ENCODE measurements at regions not wholly inside any gene's neighbourhood (a gene's known extent, or its start where the extent isn't known, plus 50 kb on each side); places are given as distances from the start of the nearest gene placed in this dataset.

DNA sequence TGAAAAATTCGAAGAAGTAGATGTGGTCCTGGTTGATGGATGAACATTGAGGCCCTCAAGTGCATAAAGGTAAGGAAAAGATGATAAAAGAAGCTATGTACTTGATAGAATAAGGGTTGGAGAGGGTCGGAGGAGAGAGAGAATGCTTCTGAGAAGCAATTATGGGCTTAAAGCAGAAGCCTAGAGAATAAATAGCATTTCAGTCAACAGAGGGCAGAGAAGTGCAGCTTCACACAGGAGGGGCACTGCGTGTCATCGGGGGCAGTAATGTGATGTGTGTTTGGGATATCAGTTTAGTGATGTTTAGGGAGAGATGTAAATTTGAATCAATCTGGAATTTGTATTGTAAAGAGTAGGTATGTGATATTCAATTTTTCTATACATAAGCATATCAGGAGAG lies 334.5 kb downstream of the PIK3C3 start:
- H3K9ac ChIP-seq (ENCODE audit: insufficient read depth, low read length): no peak overlapping the region
- no peaks in the 10 kb centered on the region for H4K20me1 ChIP-seq (ENCODE audit: control insufficient read depth, extremely low read depth, insufficient read depth, low read length)
- no peaks in the 10 kb centered on the region for H3K79me2 ChIP-seq (ENCODE audit: control insufficient read depth, insufficient read depth, low read length)
- no peak overlapping the region for H2AFZ ChIP-seq (ENCODE audit: low read length)
- no peaks in the 10 kb centered on the region for H3K36me3 ChIP-seq (ENCODE audit: control insufficient read depth, insufficient read depth, low read length)
- no peak overlapping the region for H3K4me2 ChIP-seq (ENCODE audit: extremely low read depth, insufficient read depth, low read length)
- H3K27me3 ChIP-seq (ENCODE audit: control insufficient read depth, insufficient read depth, low read length): no peaks in the 10 kb centered on the region
- H3K27ac ChIP-seq (ENCODE audit: insufficient read depth, low read length): no peak overlapping the region
- no peaks in the 10 kb centered on the region for H3K9me3 ChIP-seq (ENCODE audit: control insufficient read depth, insufficient read depth, low read depth, low read length)
- H3K4me3 ChIP-seq (replicated peaks in 1 of 4; ENCODE audit: control extremely low read depth in 1 of 4, insufficient read depth in 1 of 4, low read depth in 3 of 4, low read length in 4 of 4): no peak overlapping the region
- DNase-seq (ENCODE audit: low read depth in 2 of 2): no peak
- no peak for TF ChIP-seq EZH2 (IDR thresholded peaks at IDR 0.05; ENCODE audit: low read length, missing control alignments)
- TF ChIP-seq, protein P1, sequence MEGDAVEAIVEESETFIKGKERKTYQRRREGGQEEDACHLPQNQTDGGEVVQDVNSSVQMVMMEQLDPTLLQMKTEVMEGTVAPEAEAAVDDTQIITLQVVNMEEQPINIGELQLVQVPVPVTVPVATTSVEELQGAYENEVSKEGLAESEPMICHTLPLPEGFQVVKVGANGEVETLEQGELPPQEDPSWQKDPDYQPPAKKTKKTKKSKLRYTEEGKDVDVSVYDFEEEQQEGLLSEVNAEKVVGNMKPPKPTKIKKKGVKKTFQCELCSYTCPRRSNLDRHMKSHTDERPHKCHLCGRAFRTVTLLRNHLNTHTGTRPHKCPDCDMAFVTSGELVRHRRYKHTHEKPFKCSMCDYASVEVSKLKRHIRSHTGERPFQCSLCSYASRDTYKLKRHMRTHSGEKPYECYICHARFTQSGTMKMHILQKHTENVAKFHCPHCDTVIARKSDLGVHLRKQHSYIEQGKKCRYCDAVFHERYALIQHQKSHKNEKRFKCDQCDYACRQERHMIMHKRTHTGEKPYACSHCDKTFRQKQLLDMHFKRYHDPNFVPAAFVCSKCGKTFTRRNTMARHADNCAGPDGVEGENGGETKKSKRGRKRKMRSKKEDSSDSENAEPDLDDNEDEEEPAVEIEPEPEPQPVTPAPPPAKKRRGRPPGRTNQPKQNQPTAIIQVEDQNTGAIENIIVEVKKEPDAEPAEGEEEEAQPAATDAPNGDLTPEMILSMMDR (conservative IDR thresholded peaks at IDR 0.05 in 1 of 2, IDR thresholded peaks at IDR 0.05 in 1 of 2; ENCODE audit: low read depth in 1 of 2, low read length in 2 of 2): no peak
- no peaks in the 10 kb centered on the region for H3K4me1 ChIP-seq (ENCODE audit: control insufficient read depth, extremely low read depth, insufficient read depth, low read length)

DNA sequence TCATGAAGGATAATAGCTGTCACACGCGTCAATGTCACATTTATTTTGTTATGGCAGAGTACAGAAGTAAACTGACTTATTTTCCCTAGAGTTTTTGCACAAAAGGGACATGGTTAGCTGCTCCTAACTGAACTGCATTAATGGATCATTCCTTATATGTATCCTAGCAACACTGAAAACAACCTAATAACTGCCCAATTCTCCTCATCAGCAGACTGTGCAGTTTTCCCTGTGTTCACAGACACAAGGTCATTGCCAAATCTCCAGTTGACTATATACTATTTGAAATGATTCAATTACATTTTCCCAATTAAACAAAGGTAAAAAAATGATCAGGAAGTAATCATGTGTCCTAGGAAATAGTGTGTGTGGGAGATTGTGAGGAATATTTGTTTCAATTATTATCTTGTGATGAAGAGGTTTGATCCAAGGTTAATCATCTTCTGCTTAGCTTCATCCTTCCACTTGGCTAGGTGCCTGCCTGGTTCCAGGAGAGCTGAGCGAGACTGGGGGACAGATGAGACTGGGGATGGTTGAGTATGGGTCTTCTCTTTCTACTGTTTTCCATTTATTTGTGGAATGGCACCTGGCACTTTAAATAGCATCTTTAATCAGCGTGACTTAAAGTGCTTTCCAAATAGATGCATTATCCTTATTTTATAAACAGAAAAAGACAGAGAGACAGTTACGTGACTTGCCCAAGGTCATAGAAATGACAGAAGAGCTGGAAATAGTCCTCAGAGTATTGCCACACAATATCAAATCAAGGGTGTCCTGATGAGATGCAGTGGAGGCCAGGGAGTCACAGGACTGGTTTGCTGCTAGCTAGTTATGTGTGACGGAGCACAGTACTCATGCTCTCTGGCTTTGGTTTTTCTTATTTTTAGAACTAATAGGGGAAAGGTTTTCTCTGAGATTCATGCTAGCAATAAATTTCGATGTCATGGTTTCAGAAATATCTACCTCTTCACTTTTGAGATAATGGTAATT lies 335.6 kb downstream of the PIK3C3 start:
- no peak for TF ChIP-seq EZH2 (IDR thresholded peaks at IDR 0.05; ENCODE audit: low read length, missing control alignments)
- TF ChIP-seq, protein P1 (conservative IDR thresholded peaks at IDR 0.05 in 1 of 2, IDR thresholded peaks at IDR 0.05 in 1 of 2; ENCODE audit: low read depth in 1 of 2, low read length in 2 of 2): no peak
- no peak overlapping the region for H3K9ac ChIP-seq (ENCODE audit: insufficient read depth, low read length)
- DNase-seq (ENCODE audit: low read depth in 2 of 2): no peak
- H3K27ac ChIP-seq (ENCODE audit: insufficient read depth, low read length): no peak overlapping the region
- H3K4me3 ChIP-seq (replicated peaks in 1 of 4; ENCODE audit: control extremely low read depth in 1 of 4, insufficient read depth in 1 of 4, low read depth in 3 of 4, low read length in 4 of 4): no peak overlapping the region
- H2AFZ ChIP-seq (ENCODE audit: low read length): no peak overlapping the region
- no peaks in the 10 kb centered on the region for H3K4me1 ChIP-seq (ENCODE audit: control insufficient read depth, extremely low read depth, insufficient read depth, low read length)
- no peaks in the 10 kb centered on the region for H4K20me1 ChIP-seq (ENCODE audit: control insufficient read depth, extremely low read depth, insufficient read depth, low read length)
- H3K79me2 ChIP-seq (ENCODE audit: control insufficient read depth, insufficient read depth, low read length): no peaks in the 10 kb centered on the region
- no peak overlapping the region for H3K4me2 ChIP-seq (ENCODE audit: extremely low read depth, insufficient read depth, low read length)
- no peaks in the 10 kb centered on the region for H3K27me3 ChIP-seq (ENCODE audit: control insufficient read depth, insufficient read depth, low read length)
- no peaks in the 10 kb centered on the region for H3K36me3 ChIP-seq (ENCODE audit: control insufficient read depth, insufficient read depth, low read length)
- no peaks in the 10 kb centered on the region for H3K9me3 ChIP-seq (ENCODE audit: control insufficient read depth, insufficient read depth, low read depth, low read length)

DNA sequence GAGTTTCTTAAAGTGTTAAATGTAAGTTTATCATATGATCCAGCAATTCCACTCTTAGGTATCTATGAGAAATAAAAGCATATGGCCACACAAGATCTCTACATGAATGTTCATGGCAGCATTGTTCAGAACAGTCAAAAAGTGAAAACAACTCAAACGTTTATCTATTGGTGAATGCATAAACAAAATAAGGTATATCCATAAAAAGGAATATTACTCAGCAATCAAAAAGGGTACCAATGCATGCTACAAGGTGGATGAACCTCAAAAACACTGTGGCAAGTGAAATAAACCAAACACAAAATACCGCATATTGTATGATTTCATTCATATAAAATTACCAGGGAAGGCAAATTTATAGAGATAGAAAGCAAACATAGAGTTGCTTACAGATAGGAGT lies 337.6 kb downstream of the PIK3C3 start:
- no peak overlapping the region for H3K4me2 ChIP-seq (ENCODE audit: extremely low read depth, insufficient read depth, low read length)
- H3K79me2 ChIP-seq (ENCODE audit: control insufficient read depth, insufficient read depth, low read length): no peaks in the 10 kb centered on the region
- no peaks in the 10 kb centered on the region for H3K4me1 ChIP-seq (ENCODE audit: control insufficient read depth, extremely low read depth, insufficient read depth, low read length)
- no peak overlapping the region for H3K4me3 ChIP-seq (replicated peaks in 1 of 4; ENCODE audit: control extremely low read depth in 1 of 4, insufficient read depth in 1 of 4, low read depth in 3 of 4, low read length in 4 of 4)
- H2AFZ ChIP-seq (ENCODE audit: low read length): no peak overlapping the region
- no peaks in the 10 kb centered on the region for H3K9me3 ChIP-seq (ENCODE audit: control insufficient read depth, insufficient read depth, low read depth, low read length)
- H3K27ac ChIP-seq (ENCODE audit: insufficient read depth, low read length): no peak overlapping the region
- no peaks in the 10 kb centered on the region for H3K27me3 ChIP-seq (ENCODE audit: control insufficient read depth, insufficient read depth, low read length)
- DNase-seq (ENCODE audit: low read depth in 2 of 2): no peak
- H4K20me1 ChIP-seq (ENCODE audit: control insufficient read depth, extremely low read depth, insufficient read depth, low read length): no peaks in the 10 kb centered on the region
- H3K36me3 ChIP-seq (ENCODE audit: control insufficient read depth, insufficient read depth, low read length): no peaks in the 10 kb centered on the region
- no peak for TF ChIP-seq EZH2 (IDR thresholded peaks at IDR 0.05; ENCODE audit: low read length, missing control alignments)
- TF ChIP-seq, protein P1 (conservative IDR thresholded peaks at IDR 0.05 in 1 of 2, IDR thresholded peaks at IDR 0.05 in 1 of 2; ENCODE audit: low read depth in 1 of 2, low read length in 2 of 2): no peak
- no peak overlapping the region for H3K9ac ChIP-seq (ENCODE audit: insufficient read depth, low read length)

Data from fibroblast of lung (primary cell).